Adrenal gland (tissue), 5 donors: ENCODE measurements at regions not wholly inside any gene's neighbourhood (a gene's known extent, or its start where the extent isn't known, plus 50 kb on each side); places are given as distances from the start of the nearest gene placed in this dataset.

ENCODE experiments used
- CTCF ChIP-seq, 6 experiments: fragments of 450-650 bp in 4 of 6; fragments of 200-600 bp in 2 of 6; sonication (generic) in 1 of 6; IDR thresholded peaks; 1 replicate in 5 of 6; 2 replicates in 1 of 6; pipeline versions ENCODE4 v1.5.1 to v1.8.0; 2016 to 2021; ENCODE audit warnings: antibody characterized with exemption in 6 of 6, mild to moderate bottlenecking in 2 of 6, moderate library complexity in 1 of 6
- POLR2A ChIP-seq, 2 donors: fragments of 450-650 bp; IDR thresholded peaks; one replicate each; pipeline ENCODE4 v1.6.1; 2017; ENCODE audit warnings: antibody characterized with exemption in 2 of 2, mild to moderate bottlenecking in 2 of 2, moderate library complexity in 1 of 2
- donor health status: DM: no; HTN: no; CAD: no.

- no peak for TF ChIP-seq POLR2A (IDR thresholded peaks at IDR 0.05)
- TF ChIP-seq CTCF (IDR thresholded peaks at IDR 0.05) = no peak
These were observed 935.1 kb upstream of the RAG2 start for GRCh38 chr11:37533087-37533486.
